A549 (cell line): ENCODE measurements at regions not wholly inside any gene's neighbourhood (a gene's known extent, or its start where the extent isn't known, plus 50 kb on each side); places are given as distances from the start of the nearest gene placed in this dataset.
"Not testable (repeated sequence)": the region's sequence is repeated elsewhere in the genome, so short reads cannot be mapped to it uniquely, and the experiment has no call there.

Experiments
- CTCF ChIP-seq: fragments of >200 bp; sonication (Bioruptor Twin); formaldehyde crosslinking; IDR thresholded peaks from 3 replicates; pipeline ENCODE4 v1.5.1; 2016
- ZSCAN20 ChIP-seq: fragments of 250-450 bp; sonication (Bioruptor Pico); IDR thresholded peaks from 2 replicates; pipeline ENCODE4 v1.8.0; 2022; ENCODE audit warnings: mild to moderate bottlenecking, moderate library complexity

GRCh38 chrX:92098136-92098535, 319.0 kb downstream of the PCDH11X start:
- not testable (repeated sequence) for TF ChIP-seq ZSCAN20 (CRISPR knock-in tag); CTCF
